A549 (cell line): ENCODE measurements at regions not wholly inside any gene's neighbourhood (a gene's known extent, or its start where the extent isn't known, plus 50 kb on each side); places are given as distances from the start of the nearest gene placed in this dataset.
"Not testable (repeated sequence)": the region's sequence is repeated elsewhere in the genome, so short reads cannot be mapped to it uniquely, and the experiment has no call there.

Source experiments
- ATAC-seq, 2 experiments: fragments of 200-7000 bp in 1 of 2; fragments of >200 bp in 1 of 2; cut with Nextera tagmentation in 1 of 2; cut with Tn5 transposase in 1 of 2; 3 replicates each; pipeline versions ENCODE4 v1.8.0 to v1.9.1; 2018 to 2020; ENCODE audit warnings: mild to moderate bottlenecking in 1 of 2, moderate library complexity in 1 of 2
- CTCF ChIA-PET: fragments of 300-600 bp; sonication (Branson Sonifier 250); formaldehyde crosslinking; extraction: SDS; loops from one replicate; lab custom pipeline; 2021; ENCODE audit warnings: antibody characterized with exemption, inconsistent platforms; lab: Yijun Ruan, JAX
- POLR2A ChIA-PET: fragments of 350-600 bp; formaldehyde crosslinking; extraction: SDS; loops from one replicate; lab custom pipeline; 2021; ENCODE audit warnings: antibody characterized with exemption, inconsistent platforms; lab: Yijun Ruan, JAX
- DNase-seq, 2 experiments: peaks; one replicate each; pipeline versions ENCODE4 v3.0.0 to v3.0.0-alpha.2; 2011 to 2016; ENCODE audit warnings: low read depth in 1 of 2, low spot score in 1 of 2
- FAIRE-seq: peaks from 2 replicates; lab custom pipeline; 2011; peaks lifted over from hg19 to GRCh38; lab: Jason Lieb, UNC
- H3K27ac ChIP-seq, 2 experiments: fragments of >200 bp; sonication (Bioruptor Twin); formaldehyde crosslinking; 3 replicates each; pipeline ENCODE4 v1.5.1; 2016 to 2017
- H3K4me1 ChIP-seq: fragments of >200 bp; sonication (Bioruptor Twin); formaldehyde crosslinking; 3 replicates; pipeline ENCODE4 v1.6.1; 2016
- H3K4me2 ChIP-seq: fragments of >200 bp; sonication (Bioruptor Twin); formaldehyde crosslinking; 3 replicates; pipeline ENCODE4 v1.6.1; 2016
- H3K4me3 ChIP-seq: fragments of >200 bp; sonication (Bioruptor Twin); formaldehyde crosslinking; 3 replicates; pipeline ENCODE4 v1.5.1; 2016
- H3K9me3 ChIP-seq: fragments of >200 bp; sonication (Bioruptor Twin); formaldehyde crosslinking; 3 replicates; pipeline ENCODE4 v1.6.1; 2016
- CEBPB ChIP-seq, 2 experiments: fragments of >200 bp in 1 of 2; sonication (Bioruptor Twin) in 1 of 2; formaldehyde crosslinking in 1 of 2; IDR thresholded peaks; 2 replicates each; pipeline ENCODE4 v1.6.1; 2012 to 2016
- FOXS1 ChIP-seq: fragments of 250-450 bp; sonication (Bioruptor Pico); IDR thresholded peaks from 2 replicates; pipeline ENCODE4 v1.5.0; 2020; ENCODE audit warnings: mild to moderate bottlenecking, moderate library complexity
- GATA3 ChIP-seq: IDR thresholded peaks from 2 replicates; pipeline ENCODE4 v1.6.1; 2012; ENCODE audit warnings: borderline replicate concordance
- HEYL ChIP-seq: fragments of 250-450 bp; sonication (Bioruptor Pico); IDR thresholded peaks from 2 replicates; pipeline ENCODE4 v1.8.0; 2021; ENCODE audit warnings: mild to moderate bottlenecking, moderate library complexity
- KDM1A ChIP-seq: fragments of 200-600 bp; sonication (generic); IDR thresholded peaks from 2 replicates; pipeline ENCODE4 v1.6.1; 2016; ENCODE audit warnings: low read depth, mild to moderate bottlenecking
- MAX ChIP-seq: IDR thresholded peaks from 2 replicates; pipeline ENCODE4 v1.6.1; 2012
- NR3C1 ChIP-seq: fragments of >200 bp; sonication (Bioruptor Twin); formaldehyde crosslinking; IDR thresholded peaks from 3 replicates; pipeline ENCODE4 v1.6.1; 2017
- REST ChIP-seq: fragments of 200-600 bp; sonication (generic); IDR thresholded peaks from 2 replicates; pipeline ENCODE4 v1.6.1; 2016; ENCODE audit warnings: antibody characterized with exemption, mild to moderate bottlenecking, moderate library complexity
- SREBF2 ChIP-seq: fragments of 450-650 bp; IDR thresholded peaks from 2 replicates; pipeline ENCODE4 v1.6.1; 2014; ENCODE audit warnings: mild to moderate bottlenecking, moderate library complexity
- TFCP2L1 ChIP-seq: fragments of 250-450 bp; sonication (Bioruptor Pico); IDR thresholded peaks from 2 replicates; pipeline ENCODE4 v1.5.0; 2021; ENCODE audit warnings: mild to moderate bottlenecking
- ZFP36 ChIP-seq: fragments of 450-650 bp; IDR thresholded peaks from 2 replicates; pipeline ENCODE4 v1.6.1; 2014; ENCODE audit warnings: borderline replicate concordance; ENCODE audit not compliant: partially characterized antibody
- ZNF302 ChIP-seq: fragments of 250-450 bp; sonication (Bioruptor Pico); IDR thresholded peaks from 2 replicates; pipeline ENCODE4 v1.9.0; 2021; ENCODE audit warnings: inconsistent platforms, mild to moderate bottlenecking, moderate library complexity
- WGBS: methylation state at CpG from one replicate; pipeline ENCODE4 v1.1.6; 2017; ENCODE audit errors: missing lambda C conversion rate; 5-methylcytosine and 5-hydroxymethylcytosine counted together
- TF ChIP-seq, protein P1 (sequence below): fragments of >200 bp; sonication (Bioruptor Twin); formaldehyde crosslinking; IDR thresholded peaks from 3 replicates; pipeline ENCODE4 v1.6.1; 2016
- TF ChIP-seq, protein P2 (sequence below): fragments of 250-450 bp; sonication (Bioruptor Pico); IDR thresholded peaks from 2 replicates; pipeline ENCODE4 v1.5.0; 2021; ENCODE audit warnings: mild to moderate bottlenecking, moderate library complexity, borderline replicate concordance

DNA sequence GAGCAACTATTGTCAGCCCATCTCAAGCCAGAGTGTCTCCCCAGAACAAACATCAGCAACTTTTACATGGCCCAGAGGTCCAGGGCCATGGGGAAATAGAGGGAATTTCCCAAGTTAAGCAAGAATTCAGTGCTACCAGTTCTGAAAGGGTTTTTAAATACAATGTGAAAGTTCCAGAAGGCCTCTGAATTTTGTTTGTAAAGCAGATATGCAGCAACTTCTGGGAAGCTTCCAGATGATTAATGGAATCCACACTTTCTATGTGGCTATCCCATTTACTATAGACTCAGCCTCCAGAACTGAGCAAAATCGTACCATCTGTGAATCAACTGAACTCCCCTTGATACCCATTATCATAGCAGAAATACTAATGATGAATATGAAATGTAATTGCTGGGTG lies 93.8 kb downstream of the FEM1C start (continued):
- TF ChIP-seq, protein P1, sequence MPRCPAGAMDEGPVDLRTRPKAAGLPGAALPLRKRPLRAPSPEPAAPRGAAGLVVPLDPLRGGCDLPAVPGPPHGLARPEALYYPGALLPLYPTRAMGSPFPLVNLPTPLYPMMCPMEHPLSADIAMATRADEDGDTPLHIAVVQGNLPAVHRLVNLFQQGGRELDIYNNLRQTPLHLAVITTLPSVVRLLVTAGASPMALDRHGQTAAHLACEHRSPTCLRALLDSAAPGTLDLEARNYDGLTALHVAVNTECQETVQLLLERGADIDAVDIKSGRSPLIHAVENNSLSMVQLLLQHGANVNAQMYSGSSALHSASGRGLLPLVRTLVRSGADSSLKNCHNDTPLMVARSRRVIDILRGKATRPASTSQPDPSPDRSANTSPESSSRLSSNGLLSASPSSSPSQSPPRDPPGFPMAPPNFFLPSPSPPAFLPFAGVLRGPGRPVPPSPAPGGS: no peak
- no peak for TF ChIP-seq MAX
- no peak for TF ChIP-seq TFCP2L1 (CRISPR knock-in tag)
- no peak for TF ChIP-seq ZFP36
- no peak for TF ChIP-seq REST

DNA sequence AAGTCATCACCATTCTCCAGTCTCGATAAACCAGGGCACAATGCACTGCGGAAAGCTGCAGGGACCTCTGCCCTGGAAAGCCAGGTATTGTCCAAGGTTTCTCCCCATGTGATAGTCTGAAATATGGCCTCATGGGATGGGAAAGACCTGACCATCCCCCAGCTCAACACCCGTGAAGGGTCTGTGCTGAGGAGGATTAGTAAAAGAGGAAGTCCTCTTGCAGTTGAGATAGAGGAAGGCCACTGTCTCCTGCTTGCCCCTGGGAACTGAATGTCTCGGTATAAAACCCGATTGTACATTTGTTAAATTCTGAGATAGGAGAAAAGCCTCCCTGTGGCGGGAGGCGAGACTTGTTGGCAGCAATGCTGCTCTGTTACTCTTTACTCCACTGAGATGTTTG lies 95.9 kb downstream of the FEM1C start:
- H3K4me1 ChIP-seq, H3K4me2 ChIP-seq, H3K4me3 ChIP-seq, FAIRE-seq, POLR2A ChIA-PET, H3K27ac ChIP-seq, H3K9me3 ChIP-seq, ATAC-seq, DNase-seq: not testable (repeated sequence)
- CTCF ChIA-PET: interaction anchor here (0.8 kb wide), 1 partner anchor 72 kb away, joined by 3 read pairs; no protein-coding TSS in a partner anchor
- 84% methylated on average over 7 of the region's 7 CpGs for WGBS

DNA sequence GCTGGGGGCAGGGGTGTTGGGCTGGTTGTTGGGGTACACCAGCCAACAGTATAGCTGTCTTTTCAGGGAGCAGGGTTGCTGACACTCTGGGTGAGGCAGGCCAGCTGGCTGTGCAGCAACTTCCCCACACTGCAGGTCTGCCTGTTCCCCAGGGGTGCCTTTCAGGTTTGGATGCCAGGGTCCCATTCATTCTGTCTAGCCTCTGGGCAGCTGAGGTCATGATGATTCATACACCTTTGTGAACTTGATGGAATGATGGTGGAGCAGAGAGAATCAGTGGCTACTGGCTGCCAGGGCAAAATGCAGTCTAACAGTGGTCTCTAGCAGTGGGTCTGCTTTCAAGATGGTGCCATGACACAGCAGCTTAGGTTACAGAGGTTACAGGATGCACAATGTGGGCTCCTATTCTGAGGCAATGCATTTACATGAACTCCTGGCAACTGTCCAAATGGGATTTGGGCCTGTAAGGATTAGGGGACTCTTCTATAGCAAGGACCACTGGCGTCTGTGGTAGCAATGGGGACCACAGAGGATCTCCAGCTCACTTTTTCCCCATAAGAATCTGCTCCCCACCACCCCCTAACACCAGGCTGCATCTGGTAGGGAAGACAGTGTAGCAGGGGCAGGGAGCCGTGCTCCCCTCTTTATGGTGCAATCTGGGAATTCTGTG lies 103.7 kb downstream of the FEM1C start:
- ATAC-seq: no peak
- Histone ChIP-seq H3K4me3 (no peak overlapping the region), H3K4me1 (0 out of 3 replicates have a peak, but pooled peaks cover 4% of the 10 kb centered on the region), H3K27ac (no peak overlapping the region), H3K4me2 (no peak overlapping the region)
- POLR2A ChIA-PET: no interaction called here
- TF ChIP-seq HEYL (CRISPR knock-in tag) (no peak), TFCP2L1 (CRISPR knock-in tag) (no peak), SREBF2 (no peak), NR3C1 (no peak), FOXS1 (CRISPR knock-in tag) (no peak), KDM1A (no peak), GATA3 (no peak), CEBPB (IDR thresholded peaks at IDR 0.05) (no peak), ZNF302 (CRISPR knock-in tag) (no peak)
- TF ChIP-seq, protein P2, sequence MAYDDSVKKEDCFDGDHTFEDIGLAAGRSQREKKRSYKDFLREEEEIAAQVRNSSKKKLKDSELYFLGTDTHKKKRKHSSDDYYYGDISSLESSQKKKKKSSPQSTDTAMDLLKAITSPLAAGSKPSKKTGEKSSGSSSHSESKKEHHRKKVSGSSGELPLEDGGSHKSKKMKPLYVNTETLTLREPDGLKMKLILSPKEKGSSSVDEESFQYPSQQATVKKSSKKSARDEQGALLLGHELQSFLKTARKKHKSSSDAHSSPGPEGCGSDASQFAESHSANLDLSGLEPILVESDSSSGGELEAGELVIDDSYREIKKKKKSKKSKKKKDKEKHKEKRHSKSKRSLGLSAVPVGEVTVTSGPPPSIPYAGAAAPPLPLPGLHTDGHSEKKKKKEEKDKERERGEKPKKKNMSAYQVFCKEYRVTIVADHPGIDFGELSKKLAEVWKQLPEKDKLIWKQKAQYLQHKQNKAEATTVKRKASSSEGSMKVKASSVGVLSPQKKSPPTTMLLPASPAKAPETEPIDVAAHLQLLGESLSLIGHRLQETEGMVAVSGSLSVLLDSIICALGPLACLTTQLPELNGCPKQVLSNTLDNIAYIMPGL (CRISPR knock-in tag): no peak
- TF ChIP-seq, all 56 proteins: peak for 0
- CTCF ChIA-PET: no interaction called here
- FAIRE-seq: no peak
- 45% methylated on average over 2 of the region's 2 CpGs for WGBS
- no peaks in the 10 kb centered on the region; the same call in 2 of the 3 replicates for H3K9me3 ChIP-seq
- no peak for DNase-seq
